HL-60 (cell line): ENCODE measurements at regions not wholly inside any gene's neighbourhood (a gene's known extent, or its start where the extent isn't known, plus 50 kb on each side); places are given as distances from the start of the nearest gene placed in this dataset.

ENCODE experiments used
- DNase-seq, 2 experiments: peaks; one replicate each; pipeline ENCODE4 v3.0.0-alpha.2; 2010 to 2020; ENCODE audit warnings: low read depth in 1 of 2, low spot score in 1 of 2
- H3K27ac ChIP-seq: fragments of 250-450 bp; sonication (Bioruptor Pico); replicated peaks from 2 replicates; pipeline ENCODE4 v1.5.1; 2020; ENCODE audit warnings: mild to moderate bottlenecking, moderate library complexity
- H3K27me3 ChIP-seq: fragments of 250-450 bp; sonication (Bioruptor Pico); 2 replicates; pipeline ENCODE4 v1.5.1; 2021; ENCODE audit warnings: mild to moderate bottlenecking, moderate library complexity; ENCODE audit not compliant: insufficient read depth, poor library complexity, severe bottlenecking
- H3K4me3 ChIP-seq: replicated peaks from 2 replicates; pipeline ENCODE4 v1.5.1; 2011; ENCODE audit warnings: mild to moderate bottlenecking, control low read depth, low read length; ENCODE audit not compliant: insufficient read depth
- GABPA ChIP-seq: IDR thresholded peaks from 2 replicates; pipeline ENCODE4 v1.6.1; 2012; ENCODE audit warnings: low read depth
- POLR2AphosphoS5 ChIP-seq: IDR thresholded peaks from 2 replicates; pipeline ENCODE4 v1.6.1; 2012; ENCODE audit warnings: low read depth
- REST ChIP-seq: IDR thresholded peaks from 2 replicates; pipeline ENCODE4 v1.6.1; 2012; ENCODE audit warnings: low read depth; ENCODE audit not compliant: insufficient replicate concordance
- SPI1 ChIP-seq: IDR thresholded peaks from 2 replicates; pipeline ENCODE4 v1.6.1; 2012; ENCODE audit warnings: low read depth, mild to moderate bottlenecking, borderline replicate concordance
- TF ChIP-seq, protein P1 (sequence below): IDR thresholded peaks from one replicate; pipeline ENCODE4 v1.5.1; 2011; ENCODE audit warnings: low read length, control low read depth, inconsistent platforms; ENCODE audit not compliant: insufficient read depth

DNA sequence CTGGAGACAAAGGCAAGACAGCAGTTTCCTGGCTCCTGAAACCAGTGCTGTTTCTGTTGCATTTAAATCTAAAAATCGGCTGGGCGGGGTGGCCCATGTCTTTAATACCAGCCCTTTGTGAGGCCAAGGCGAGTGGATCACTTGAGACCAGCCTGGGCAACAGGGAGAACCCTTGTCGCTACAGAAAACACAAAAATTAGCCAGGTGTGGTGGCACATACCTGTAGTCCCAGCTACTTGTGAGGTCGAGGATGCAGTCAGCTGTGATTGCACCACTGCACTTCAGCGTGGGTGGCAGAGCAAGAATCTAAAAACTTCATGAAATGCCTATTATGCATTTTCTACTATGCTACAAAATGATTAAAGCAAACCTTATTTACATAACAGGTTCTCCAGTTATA is 205.4 kb upstream of the ITM2A start:
- no peaks in the 10 kb centered on the region for H3K27me3 ChIP-seq
- DNase-seq = no peak
- TF ChIP-seq GABPA (no peak), POLR2AphosphoS5 (no peak), SPI1 (no peak), REST (no peak)
- TF ChIP-seq, protein P1, sequence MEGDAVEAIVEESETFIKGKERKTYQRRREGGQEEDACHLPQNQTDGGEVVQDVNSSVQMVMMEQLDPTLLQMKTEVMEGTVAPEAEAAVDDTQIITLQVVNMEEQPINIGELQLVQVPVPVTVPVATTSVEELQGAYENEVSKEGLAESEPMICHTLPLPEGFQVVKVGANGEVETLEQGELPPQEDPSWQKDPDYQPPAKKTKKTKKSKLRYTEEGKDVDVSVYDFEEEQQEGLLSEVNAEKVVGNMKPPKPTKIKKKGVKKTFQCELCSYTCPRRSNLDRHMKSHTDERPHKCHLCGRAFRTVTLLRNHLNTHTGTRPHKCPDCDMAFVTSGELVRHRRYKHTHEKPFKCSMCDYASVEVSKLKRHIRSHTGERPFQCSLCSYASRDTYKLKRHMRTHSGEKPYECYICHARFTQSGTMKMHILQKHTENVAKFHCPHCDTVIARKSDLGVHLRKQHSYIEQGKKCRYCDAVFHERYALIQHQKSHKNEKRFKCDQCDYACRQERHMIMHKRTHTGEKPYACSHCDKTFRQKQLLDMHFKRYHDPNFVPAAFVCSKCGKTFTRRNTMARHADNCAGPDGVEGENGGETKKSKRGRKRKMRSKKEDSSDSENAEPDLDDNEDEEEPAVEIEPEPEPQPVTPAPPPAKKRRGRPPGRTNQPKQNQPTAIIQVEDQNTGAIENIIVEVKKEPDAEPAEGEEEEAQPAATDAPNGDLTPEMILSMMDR = no peak
- H3K27ac ChIP-seq = no peak overlapping the region
- H3K4me3 ChIP-seq = no peak overlapping the region

- TF ChIP-seq POLR2AphosphoS5 (no peak), GABPA (no peak), REST (no peak), SPI1 (no peak)
- TF ChIP-seq, protein P1 = no peak
- Histone ChIP-seq H3K27ac (no peak overlapping the region), H3K4me3 (no peak overlapping the region), H3K27me3 (no peaks in the 10 kb centered on the region)
- no peak for DNase-seq
Measured at GRCh38 chrX:79570524-79571240, 203.5 kb upstream of the ITM2A start.

DNA sequence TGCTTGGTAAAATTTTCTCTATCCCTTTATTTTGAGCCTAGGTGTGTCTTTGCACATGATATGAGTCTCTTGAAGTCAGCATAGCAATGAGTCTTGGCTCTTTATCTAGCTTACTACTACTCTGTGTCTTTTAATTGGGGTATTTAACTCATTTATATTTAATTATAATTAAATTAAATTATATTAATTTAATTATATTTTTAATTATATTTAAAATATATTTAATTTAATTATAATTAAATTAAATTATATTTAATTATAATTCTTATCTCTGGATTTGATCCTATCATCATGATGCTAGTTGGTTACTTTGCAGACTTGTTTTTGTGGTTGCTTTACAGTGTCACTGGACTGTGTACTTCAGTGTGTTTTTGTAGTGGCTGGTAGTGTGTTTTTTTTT is 201.2 kb upstream of the ITM2A start:
- Histone ChIP-seq H3K27me3 (no peaks in the 10 kb centered on the region), H3K4me3 (no peak overlapping the region), H3K27ac (no peak overlapping the region)
- no peak for DNase-seq
- TF ChIP-seq GABPA (no peak), SPI1 (no peak), REST (no peak), POLR2AphosphoS5 (no peak)
- TF ChIP-seq, protein P1 = no peak
